ENCODE measurements at regions not wholly inside any gene's neighbourhood (a gene's known extent, or its start where the extent isn't known, plus 50 kb on each side); places are given as distances from the start of the nearest gene placed in this dataset.

GRCh38 chr20:48201885-48202284 lies 416.6 kb upstream of the SULF2 start:
- Histone ChIP-seq H3K27me3 (no peaks in the 10 kb centered on the region), H3K4me3 (no peak overlapping the region), H3K27ac (no peak overlapping the region), H3K4me1 (no peaks in the 10 kb centered on the region), H3K36me3 (no peaks in the 10 kb centered on the region), H3K9me3 (no peaks in the 10 kb centered on the region)
- intact Hi-C loops (cut with DNase I) = no loop called here
- 54 to 60% methylated on average over 5 of the region's 5 CpGs for WGBS, 2 donors
- ATAC-seq (no peak), FAIRE-seq (no peak), DNase-seq (no peak)
- no peak for TF ChIP-seq CTCF (IDR thresholded peaks at IDR 0.05)

- Histone ChIP-seq H3K27me3 (no peaks in the 10 kb centered on the region), H3K36me3 (no peaks in the 10 kb centered on the region), H3K9me3 (no peaks in the 10 kb centered on the region), H3K27ac (no peak overlapping the region), H3K4me3 (no peak overlapping the region), H3K4me1 (no peaks in the 10 kb centered on the region)
- ATAC-seq = no peak
- DNase-seq = no peak
- intact Hi-C loops (cut with DNase I) = no loop called here
- WGBS, 2 donors = 58 to 68% methylated on average over 8 of the region's 8 CpGs
- no peak for TF ChIP-seq CTCF (IDR thresholded peaks at IDR 0.05)
- no peak for FAIRE-seq
These were observed 415.9 kb upstream of the SULF2 start for GRCh38 chr20:48201188-48201587.

GRCh38 chr20:48198929-48199451 lies 413.7 kb upstream of the SULF2 start:
- Histone ChIP-seq H3K4me1 (no peaks in the 10 kb centered on the region), H3K9me3 (no peaks in the 10 kb centered on the region), H3K27ac (no peak overlapping the region), H3K4me3 (no peak overlapping the region), H3K36me3 (no peaks in the 10 kb centered on the region), H3K27me3 (no peaks in the 10 kb centered on the region)
- TF ChIP-seq CTCF (IDR thresholded peaks at IDR 0.05) = no peak
- DNase-seq (no peak), FAIRE-seq (no peak), ATAC-seq (no peak)
- 54 to 68% methylated on average over 8 of the region's 8 CpGs for WGBS, 2 donors
- intact Hi-C loops (cut with DNase I) = no loop called here

GRCh38 chr20:48197066-48197465 lies 411.8 kb upstream of the SULF2 start:
- 71 to 80% methylated on average over 14 of the region's 14 CpGs for WGBS, 2 donors
- H3K4me1 ChIP-seq = no peaks in the 10 kb centered on the region
- TF ChIP-seq CTCF (IDR thresholded peaks at IDR 0.05) = no peak
- no peaks in the 10 kb centered on the region for H3K27me3 ChIP-seq
- no peaks in the 10 kb centered on the region for H3K36me3 ChIP-seq
- FAIRE-seq (no peak), DNase-seq (no peak), ATAC-seq (no peak)
- no peak overlapping the region for H3K4me3 ChIP-seq
- H3K9me3 ChIP-seq = no peaks in the 10 kb centered on the region
- intact Hi-C loops (cut with DNase I) = no loop called here
- no peak overlapping the region for H3K27ac ChIP-seq

- ATAC-seq = peak in 2 of 4 donors; percentile 42 to 47
- intact Hi-C loops (cut with DNase I) = no loop called here
- no peaks in the 10 kb centered on the region for H3K4me1 ChIP-seq
- no peak for TF ChIP-seq CTCF (IDR thresholded peaks at IDR 0.05)
- no peak for FAIRE-seq
- H3K9me3 ChIP-seq = no peaks in the 10 kb centered on the region
- H3K27ac ChIP-seq = no peak overlapping the region
- no peak overlapping the region for H3K4me3 ChIP-seq
- WGBS, 2 donors = 27 to 31% methylated on average over 10 of the region's 10 CpGs
- H3K36me3 ChIP-seq = no peaks in the 10 kb centered on the region
- DNase-seq = no peak
- no peaks in the 10 kb centered on the region for H3K27me3 ChIP-seq
These were observed 411.2 kb upstream of the SULF2 start for GRCh38 chr20:48196486-48196885.
